ENCODE measurements at regions not wholly inside any gene's neighbourhood (a gene's known extent, or its start where the extent isn't known, plus 50 kb on each side); places are given as distances from the start of the nearest gene placed in this dataset.

DNA sequence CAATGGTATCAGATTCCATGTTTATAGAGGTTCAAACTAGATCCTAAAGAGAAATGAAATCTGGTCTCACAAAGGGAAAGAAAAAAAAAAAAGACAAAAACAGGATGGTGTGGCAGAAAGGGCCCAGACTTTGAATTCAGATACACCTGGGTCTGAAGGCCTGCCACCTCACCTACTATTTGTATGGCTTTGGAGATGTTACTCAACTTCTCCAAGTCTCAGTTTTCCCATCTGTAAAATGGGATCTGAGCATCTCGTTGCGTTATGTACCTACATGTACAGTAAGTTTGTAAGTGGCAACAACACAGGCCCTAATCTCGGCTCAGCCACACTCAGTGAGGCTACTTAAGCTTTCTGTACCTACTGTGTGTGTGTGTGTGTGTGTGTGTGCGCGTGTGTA is 147.5 kb upstream of the FGGY start:
- intact Hi-C loops (cut with DNase I), result loop anchor here (10.0 kb wide), 2 partner anchors 175 to 255 kb away; no protein-coding TSS in a partner anchor
- no peak for ATAC-seq (ENCODE audit: poor library complexity)
- no peak for DNase-seq

DNA sequence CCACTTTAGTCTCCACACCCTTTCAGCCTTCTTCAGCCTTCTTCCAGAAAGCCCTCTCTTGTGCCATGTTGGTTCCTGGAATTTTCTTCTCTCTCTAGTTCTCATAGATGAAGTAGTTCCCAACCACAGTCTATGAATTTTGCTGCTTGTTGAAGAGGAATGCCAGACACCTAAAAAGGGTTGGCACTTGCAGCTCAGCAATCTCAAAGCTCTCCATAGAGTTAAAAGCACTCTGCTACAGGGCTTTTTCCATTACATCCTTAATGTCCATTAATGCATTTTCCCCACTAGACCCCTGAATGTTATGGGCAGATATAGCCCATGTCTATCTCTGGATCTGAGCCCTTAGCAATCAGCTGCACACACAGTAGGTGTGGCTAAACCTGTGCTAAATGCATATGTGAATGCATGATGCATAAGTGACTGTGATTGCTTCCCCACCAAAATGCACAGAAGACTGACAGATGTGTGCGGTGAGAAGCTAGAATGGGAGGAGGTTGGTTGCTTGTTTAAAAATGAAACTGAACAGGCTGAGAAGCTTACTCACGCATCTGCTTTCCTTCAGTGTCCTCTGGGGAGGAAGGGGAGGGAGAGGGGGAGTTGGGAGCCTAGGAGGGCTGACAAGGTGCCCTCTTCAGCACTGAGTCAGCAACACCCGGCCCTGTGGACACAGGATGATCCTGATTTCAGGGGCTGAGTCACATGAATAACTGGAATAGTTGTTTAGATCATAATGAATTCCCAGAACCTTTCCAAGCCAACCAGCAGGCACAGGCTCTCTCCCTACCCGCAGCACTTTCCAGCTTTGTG is 146.1 kb upstream of the FGGY start:
- DNase-seq, result peak; percentile 86
- peak; percentile 93 for ATAC-seq (ENCODE audit: poor library complexity)
- intact Hi-C loops (cut with DNase I), result loop anchor here (5.0 to 10.0 kb wide), 2 partner anchors 144 to 368 kb away; partner anchors contain the start of genes FGGY and JUN

DNA sequence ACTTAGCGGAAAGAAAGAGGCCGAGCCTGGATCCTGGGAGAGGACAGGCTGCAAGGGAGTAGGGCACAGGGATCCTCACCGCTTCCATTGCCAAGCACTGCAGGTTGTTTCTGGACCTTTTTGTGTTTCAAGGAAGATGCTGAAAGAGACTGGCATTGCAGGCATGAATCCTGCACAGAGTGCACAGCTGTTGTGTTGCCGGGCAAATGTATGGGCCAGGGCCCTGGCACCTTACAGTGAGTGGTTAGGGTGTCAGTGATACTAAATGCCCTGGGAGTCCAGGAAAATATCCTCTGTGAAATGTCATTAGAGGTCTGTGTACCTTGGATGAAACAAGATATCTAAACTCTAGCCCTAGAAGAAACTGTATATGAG is 145.5 kb upstream of the FGGY start:
- no peak for ATAC-seq (ENCODE audit: poor library complexity)
- DNase-seq, result no peak
- intact Hi-C loops (cut with DNase I), result loop anchor here (5.0 to 10.0 kb wide), 2 partner anchors 143 to 369 kb away; partner anchors contain the start of genes FGGY and JUN

DNA sequence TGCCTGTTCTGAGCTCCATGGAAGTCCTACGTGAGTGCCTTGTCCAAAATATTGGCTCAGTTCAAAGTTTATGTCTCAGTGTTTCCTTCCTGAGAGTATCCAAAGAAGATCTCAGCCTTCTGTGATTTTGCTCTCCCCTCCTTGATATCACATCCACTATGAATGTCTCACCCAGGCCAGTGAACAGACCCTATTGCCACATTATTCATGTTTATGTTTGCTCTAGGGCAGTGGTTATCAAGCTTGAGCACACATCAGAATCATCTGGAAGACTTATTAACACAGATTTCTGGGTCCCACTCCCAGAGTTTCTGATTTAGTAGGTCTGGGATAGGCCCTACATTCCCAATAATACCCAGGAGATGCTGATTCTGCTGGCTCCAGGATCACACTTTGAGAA is 145.0 kb upstream of the FGGY start:
- ATAC-seq (ENCODE audit: poor library complexity), result no peak
- no peak for DNase-seq
- intact Hi-C loops (cut with DNase I), result loop anchor here (5.0 to 10.0 kb wide), 2 partner anchors 143 to 370 kb away; partner anchors contain the start of genes FGGY and JUN

DNA sequence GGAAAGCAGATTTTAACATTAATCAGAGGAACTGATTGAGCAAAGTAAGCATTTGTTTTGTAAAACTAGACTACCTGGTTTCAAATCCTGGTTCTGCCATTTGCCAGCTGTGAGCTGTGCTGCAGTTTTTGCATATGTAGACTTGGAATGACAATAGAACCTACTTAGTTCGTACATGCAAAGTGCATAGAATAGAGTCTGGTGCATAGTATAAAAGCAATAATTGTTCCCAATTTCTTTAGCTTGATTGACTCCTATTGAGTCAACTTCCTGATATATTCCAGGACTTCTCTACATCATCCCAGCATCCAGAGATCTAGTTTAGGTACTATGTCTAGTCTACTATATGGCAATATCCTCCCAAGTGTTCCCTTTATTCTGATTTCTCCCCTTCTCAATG is 144.4 kb upstream of the FGGY start:
- ATAC-seq (ENCODE audit: poor library complexity), result no peak
- intact Hi-C loops (cut with DNase I), result loop anchor here (5.0 to 10.0 kb wide), 2 partner anchors 142 to 370 kb away; partner anchors contain the start of genes FGGY and JUN
- DNase-seq, result no peak

DNA sequence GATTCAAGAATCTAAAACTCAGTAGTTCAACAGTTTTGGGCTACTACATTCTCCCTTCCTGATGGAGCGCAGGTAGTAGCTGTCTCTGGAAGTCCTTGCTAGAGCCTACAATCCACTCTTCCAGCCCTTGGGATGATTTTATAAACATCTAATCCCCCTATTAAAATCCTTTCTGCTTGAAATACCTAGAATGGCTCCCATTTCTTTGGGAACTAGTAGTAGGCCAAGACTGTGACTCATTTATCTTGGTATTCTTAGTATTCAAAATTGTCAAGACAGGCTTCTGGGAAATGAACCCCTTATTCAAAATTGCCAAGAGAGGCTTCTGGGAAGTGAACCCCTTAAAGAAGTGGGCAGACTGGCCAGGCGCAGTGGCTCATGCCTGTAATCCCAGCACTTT is 142.5 kb upstream of the FGGY start:
- ATAC-seq (ENCODE audit: poor library complexity) (no peak), DNase-seq (no peak)
- intact Hi-C loops (cut with DNase I), result loop anchor here (5.0 to 10.0 kb wide), 2 partner anchors 140 to 372 kb away; partner anchors contain the start of genes FGGY and JUN

DNA sequence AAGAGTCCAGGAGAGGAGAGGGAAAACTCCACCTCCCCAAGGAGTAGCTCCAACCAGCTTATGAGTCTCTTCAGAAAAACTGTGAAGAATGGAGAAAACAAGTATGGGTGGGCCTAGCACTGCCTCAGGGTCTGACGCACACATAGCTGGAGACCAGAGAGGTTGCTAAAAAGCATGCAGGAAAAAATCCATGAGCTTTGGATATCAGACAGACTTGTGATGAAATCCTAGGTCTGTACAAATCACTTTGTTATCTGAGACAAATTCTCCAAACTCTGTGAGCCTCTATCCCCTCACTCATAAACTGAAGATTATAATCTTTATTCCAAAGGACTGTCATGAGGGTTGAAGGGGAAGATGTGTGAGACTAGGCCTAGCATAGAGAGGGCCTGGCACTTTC is 141.5 kb upstream of the FGGY start:
- DNase-seq (no peak), ATAC-seq (ENCODE audit: poor library complexity) (no peak)
- intact Hi-C loops (cut with DNase I), result loop anchor here (10.0 kb wide), 1 partner anchor 139 kb away; the partner anchor contains the start of gene FGGY

DNA sequence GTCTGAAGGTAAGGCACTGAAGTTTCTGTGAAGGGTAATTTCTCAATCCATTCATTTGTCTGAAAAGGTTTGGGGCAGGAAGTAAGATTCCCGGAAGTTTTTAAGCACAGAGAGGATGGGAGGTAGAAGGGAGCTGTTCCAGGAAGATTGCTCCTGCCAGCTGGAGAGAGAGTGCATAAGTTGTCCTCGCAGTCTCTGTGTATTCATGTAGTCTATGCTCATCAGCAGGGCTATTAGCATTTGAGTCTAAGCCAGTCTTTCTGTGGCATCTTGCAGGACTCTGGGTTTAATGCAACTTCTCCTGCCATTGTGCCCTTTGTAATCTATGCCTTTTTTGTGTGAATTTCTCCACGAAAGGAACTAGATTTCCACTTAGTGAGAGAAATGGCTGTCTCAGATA is 140.8 kb upstream of the FGGY start:
- no peak for ATAC-seq (ENCODE audit: poor library complexity)
- no peak for DNase-seq
- intact Hi-C loops (cut with DNase I), result loop anchor here (10.0 kb wide), 1 partner anchor 139 kb away; the partner anchor contains the start of gene FGGY

DNA sequence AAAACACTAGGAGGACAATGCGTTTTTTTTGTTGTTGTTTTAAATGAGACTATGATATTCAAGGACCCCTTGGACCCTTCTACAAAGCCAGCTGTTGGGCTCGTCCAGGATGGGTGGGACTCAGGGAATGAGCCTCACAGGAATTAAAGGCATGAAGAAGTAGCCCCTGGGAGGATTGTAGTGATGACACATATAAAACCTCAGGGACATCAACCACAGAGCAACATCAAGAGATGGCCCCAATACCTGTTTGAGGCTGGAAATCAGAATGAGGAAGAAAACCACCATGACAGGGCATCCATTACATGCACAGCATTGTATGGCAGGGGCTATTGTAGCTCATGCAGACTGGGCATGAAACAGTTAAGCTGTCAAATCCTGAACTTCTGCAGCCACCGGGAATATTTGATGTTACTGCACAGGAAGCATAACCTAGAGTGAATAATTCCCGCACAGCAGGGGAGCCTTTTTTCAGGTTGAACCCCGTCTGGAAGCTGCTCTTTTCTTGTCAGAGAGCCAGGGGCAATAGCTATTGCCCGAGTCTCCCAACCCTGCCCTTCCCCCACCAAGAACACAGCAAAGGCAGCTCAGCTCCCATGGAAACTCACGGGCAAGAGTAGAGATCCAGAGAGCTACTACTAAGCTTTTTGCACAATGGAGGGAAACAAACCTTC is 140.2 kb upstream of the FGGY start:
- intact Hi-C loops (cut with DNase I), result loop anchor here (10.0 kb wide), 1 partner anchor 138 kb away; the partner anchor contains the start of gene FGGY
- ATAC-seq (ENCODE audit: poor library complexity) (no peak), DNase-seq (no peak)

DNA sequence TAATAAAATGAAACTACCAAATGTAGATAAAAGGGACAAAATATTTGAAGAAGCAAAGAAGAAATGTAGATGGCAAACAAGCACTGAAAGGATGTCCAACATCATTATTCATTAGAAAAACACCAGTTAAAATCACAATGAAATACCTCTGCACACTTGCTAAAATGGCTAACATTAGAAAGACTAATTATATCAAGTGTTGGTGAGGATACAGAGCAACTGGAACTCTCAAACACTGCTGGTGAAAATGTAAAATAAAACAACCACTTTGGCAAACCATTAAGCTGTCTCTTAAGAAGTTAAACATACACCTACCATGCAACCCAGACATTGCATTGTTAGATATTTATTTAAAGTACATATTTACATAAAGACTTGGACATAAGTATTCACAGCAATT is 138.6 kb upstream of the FGGY start:
- DNase-seq (no peak), ATAC-seq (ENCODE audit: poor library complexity) (no peak)
- intact Hi-C loops (cut with DNase I), result loop anchor here (10.0 kb wide), 1 partner anchor 136 kb away; the partner anchor contains the start of gene FGGY

DNA sequence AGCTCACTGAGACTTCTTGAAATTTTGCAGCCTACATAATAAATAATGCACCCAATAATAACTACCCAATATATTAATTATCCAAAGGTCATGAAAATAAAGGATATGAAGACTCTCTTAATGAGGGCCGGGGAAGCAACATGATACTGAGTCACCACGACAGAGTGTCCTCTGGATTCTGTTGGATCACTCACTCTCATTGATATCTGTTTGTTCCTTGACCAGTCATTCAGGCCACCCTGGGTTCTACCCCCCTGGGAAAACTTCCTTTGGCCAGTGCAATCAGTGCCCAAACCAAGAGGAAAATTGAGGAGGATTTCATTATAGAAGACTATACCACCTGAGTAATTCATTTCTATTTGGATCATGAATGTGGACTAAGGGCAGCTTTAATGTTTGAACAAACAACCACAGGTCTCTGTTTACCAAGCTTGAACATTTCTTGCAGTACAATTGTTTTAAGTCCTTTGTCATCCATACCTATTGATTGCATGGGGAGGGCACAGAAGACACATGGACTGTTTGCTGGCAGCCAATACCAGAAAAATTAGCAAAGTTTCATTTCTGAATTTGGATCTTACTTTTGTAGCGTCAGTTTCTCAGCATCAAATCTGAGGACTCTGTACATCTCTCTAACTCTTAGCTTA is 137.2 kb upstream of the FGGY start:
- intact Hi-C loops (cut with DNase I), result loop anchor here (10.0 kb wide), 1 partner anchor 135 kb away; the partner anchor contains the start of gene FGGY
- DNase-seq (no peak), ATAC-seq (ENCODE audit: poor library complexity) (no peak)

DNA sequence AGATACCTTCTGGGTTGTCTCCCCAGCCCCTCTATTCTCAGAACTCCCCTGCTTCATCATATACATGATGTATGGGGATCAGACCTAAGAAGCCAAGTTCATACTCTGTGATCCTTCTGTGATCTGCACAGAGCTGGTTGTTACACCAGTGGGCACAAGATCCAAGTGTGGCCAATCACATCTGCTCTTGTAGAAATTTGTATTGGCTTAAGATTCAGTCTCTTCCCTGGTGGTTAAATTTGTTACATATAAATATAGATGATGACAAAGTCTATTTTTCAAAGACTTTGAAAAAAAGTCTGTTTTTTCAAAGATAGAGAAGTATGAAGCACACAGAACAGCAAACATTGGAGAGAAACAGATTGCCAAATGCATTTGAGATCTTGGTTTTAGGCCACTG is 135.8 kb upstream of the FGGY start:
- intact Hi-C loops (cut with DNase I), result no loop called here
- ATAC-seq (ENCODE audit: poor library complexity) (no peak), DNase-seq (no peak)

DNA sequence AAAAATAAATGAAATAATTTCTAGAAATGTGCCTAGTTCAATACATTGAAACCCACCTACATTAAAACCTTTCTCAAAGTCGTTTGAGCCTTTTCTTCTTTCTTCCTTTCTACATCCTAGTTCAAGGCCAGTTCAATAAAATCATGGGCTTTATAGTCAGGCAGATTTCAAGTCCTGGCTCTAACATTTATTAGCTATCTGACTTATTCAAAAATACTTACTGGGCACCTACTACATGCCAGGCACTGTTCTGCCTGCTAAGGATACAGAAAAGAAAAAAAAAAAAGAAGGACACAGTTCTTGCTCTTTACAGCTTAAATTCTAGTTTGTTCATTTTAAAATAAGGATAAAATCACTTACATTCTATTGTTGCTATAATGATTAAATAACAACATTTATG is 134.2 kb upstream of the FGGY start:
- DNase-seq (no peak), ATAC-seq (ENCODE audit: poor library complexity) (no peak)
- intact Hi-C loops (cut with DNase I), result no loop called here

DNA sequence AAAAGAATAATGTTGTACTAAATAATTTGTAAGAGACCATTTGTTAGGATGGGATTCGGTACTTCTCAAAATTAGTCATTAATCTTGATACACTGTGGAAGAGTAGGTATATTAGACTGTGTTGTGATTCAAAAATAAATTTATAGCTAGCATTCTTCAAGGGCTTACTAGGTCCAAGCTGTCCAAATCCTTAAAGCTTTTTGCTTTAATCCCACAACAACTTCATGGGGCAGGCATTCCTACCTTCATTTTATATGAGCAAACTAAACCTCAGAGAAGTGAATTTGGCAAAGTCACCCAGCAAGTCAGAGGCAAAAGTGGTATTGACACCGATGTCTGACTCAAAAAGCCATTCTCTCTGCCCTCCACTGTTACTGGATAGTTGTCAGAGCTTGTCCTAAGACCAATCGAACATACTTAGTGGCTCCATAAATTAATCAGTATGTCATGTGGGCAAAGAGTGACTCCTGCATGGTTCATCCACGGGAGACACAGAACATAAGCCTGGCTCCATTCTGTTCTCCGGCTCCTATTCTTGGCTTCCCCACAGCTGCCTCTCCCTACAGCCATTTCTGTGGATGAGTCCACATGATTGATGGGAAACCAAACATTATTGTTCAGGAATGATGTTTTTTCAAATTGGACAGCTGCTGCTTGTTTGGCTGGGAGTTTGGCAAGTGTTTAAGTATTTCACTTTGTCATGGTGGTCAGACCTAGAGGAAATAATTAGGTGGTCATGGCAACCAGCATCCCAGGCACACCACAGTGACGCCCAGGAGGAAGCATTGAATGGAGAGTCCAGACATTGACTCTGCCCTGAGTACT is 133.4 kb upstream of the FGGY start:
- ATAC-seq (ENCODE audit: poor library complexity), result no peak
- intact Hi-C loops (cut with DNase I), result no loop called here
- DNase-seq, result no peak

DNA sequence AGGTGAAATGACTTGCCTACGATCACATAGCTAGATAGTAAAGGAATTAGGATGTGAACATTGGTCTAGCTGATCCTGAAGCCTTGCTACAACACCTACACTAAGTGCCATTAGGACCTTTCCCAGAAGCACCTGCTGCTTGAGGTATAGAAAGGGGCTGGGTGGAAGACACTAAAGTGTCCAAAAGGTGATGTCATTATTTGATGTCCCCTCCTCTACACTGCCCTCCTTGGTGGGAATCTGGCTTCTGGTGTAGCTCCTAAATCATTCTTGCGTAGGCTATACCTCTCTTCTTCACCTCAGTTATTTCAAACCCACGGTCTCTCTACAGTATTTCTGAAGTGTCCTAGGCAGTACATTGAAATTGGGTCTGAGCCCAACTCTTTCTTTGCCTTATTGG is 132.5 kb upstream of the FGGY start:
- intact Hi-C loops (cut with DNase I), result no loop called here
- no peak for ATAC-seq (ENCODE audit: poor library complexity)
- DNase-seq, result no peak

DNA sequence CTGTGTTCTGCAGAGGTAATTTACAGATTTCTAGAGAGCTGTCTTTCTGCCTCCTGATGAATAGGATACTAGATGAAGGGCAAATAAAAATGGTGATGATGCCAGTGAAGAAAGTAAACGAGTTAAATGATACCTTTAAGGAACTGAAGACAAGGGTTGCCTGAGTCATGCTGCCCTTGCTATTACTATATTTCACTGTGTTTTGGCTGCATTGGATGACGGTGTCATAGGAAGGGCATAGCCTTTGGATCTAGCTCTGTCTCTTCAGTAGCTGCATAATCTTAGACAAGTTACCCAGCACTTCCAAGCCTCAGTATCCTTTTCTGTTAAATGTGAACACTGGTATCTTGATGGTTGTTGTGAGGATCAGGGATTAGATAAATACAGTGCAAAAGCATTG is 131.5 kb upstream of the FGGY start:
- ATAC-seq (ENCODE audit: poor library complexity) (no peak), DNase-seq (no peak)
- intact Hi-C loops (cut with DNase I), result no loop called here

DNA sequence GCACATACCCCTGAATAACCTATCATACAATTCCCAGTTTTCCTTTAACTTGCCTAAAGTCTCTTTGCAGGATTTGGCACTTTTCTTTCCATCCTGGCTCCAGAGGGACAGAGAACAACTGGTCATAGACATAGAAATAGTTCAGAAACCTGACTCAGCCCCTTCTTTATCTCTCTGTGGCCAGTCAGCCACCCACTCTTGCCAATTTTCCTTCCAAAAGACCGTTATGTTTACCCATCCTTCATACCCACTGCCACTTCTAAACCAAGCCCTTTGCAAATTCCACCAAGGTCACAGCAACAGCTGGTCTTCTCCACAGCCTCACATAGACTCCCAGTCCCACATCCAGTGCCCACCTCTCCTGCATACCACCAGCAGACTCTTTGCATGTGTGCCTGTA is 127.2 kb upstream of the FGGY start:
- intact Hi-C loops (cut with DNase I), result no loop called here

DNA sequence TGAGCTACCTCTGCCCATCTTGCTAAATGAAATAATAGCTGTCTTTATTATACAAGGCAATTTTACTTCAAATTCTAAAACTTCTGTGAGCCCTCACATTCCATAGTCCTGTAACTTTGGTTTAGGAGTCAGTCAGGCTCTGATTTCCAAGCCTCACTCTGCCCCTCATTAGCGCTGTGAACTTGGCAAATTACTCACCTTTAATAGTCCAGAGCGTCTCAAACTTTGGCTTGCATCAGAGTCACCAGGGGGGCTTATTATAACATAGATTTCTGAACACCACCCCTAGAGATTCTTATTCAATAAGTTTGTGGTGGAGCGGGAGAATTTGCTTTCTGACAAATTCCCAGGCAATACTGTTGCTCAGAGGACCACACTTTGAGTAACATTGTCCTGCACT is 126.2 kb upstream of the FGGY start:
- DNase-seq (no peak), ATAC-seq (ENCODE audit: poor library complexity) (no peak)
- intact Hi-C loops (cut with DNase I), result no loop called here

More for the DNA sequence above, 127.2 kb upstream of the FGGY start:
- DNase-seq (no peak), ATAC-seq (ENCODE audit: poor library complexity) (peak; percentile 72)

Data from Right ventricle myocardium superior (tissue), 1 donor.